Progenitor cell of endocrine pancreas (in vitro differentiated cells): ENCODE measurements at regions not wholly inside any gene's neighbourhood (a gene's known extent, or its start where the extent isn't known, plus 50 kb on each side); places are given as distances from the start of the nearest gene placed in this dataset.
"Not testable (repeated sequence)": the region's sequence is repeated elsewhere in the genome, so short reads cannot be mapped to it uniquely, and the experiment has no call there.

Experiments used
- DNase-seq: peaks from one replicate; pipeline ENCODE4 v3.0.0; 2021; ENCODE audit warnings: low spot score; ENCODE audit not compliant: unreplicated experiment
- H3K27ac Mint-ChIP-seq: 2 replicates; pipeline ENCODE4 v1.8.0; 2021; ENCODE audit warnings: mild to moderate bottlenecking, moderate library complexity, mixed read lengths
- H3K27me3 Mint-ChIP-seq: 2 replicates; pipeline ENCODE4 v1.8.0; 2021; ENCODE audit warnings: mixed read lengths
- H3K36me3 Mint-ChIP-seq: 2 replicates; pipeline ENCODE4 v1.8.0; 2022; ENCODE audit warnings: mixed read lengths; ENCODE audit not compliant: insufficient read depth
- H3K4me1 Mint-ChIP-seq: 2 replicates; pipeline ENCODE4 v1.8.0; 2021; ENCODE audit warnings: low read depth, mixed read lengths
- H3K4me3 Mint-ChIP-seq: 2 replicates; pipeline ENCODE4 v1.8.0; 2021; ENCODE audit warnings: low read depth, mild to moderate bottlenecking, moderate library complexity, mixed read lengths
- H3K9me3 Mint-ChIP-seq: 2 replicates; pipeline ENCODE4 v1.8.0; 2021; ENCODE audit warnings: low read depth, mixed read lengths
- TF ChIP-seq, protein P1 (sequence below): fragments of 200-600 bp; sonication (generic); IDR thresholded peaks from one replicate; pipeline ENCODE4 v1.5.0; 2021; ENCODE audit warnings: antibody characterized with exemption, mild to moderate bottlenecking; ENCODE audit not compliant: unreplicated experiment

DNA sequence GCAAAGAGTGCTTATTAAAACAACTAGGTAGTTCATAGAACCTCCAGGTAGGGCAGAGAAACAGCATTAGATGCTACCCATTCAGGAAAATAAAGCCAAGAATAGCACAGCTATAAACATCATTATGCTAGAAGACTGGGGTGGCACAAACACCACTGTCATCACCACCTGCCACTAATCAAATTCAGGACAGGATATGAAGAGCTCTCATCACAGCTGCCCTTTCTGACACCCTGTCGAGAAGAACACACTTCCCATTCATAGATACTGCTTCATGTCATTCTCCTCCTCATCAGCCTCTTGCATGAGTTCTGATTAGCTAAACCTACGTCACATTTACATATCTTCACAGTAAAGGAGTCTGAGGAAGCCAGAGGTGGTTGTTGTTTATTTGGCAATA is 692.3 kb upstream of the HS3ST1 start:
- H3K4me3 Mint-ChIP-seq: no peak overlapping the region
- no peaks in the 10 kb centered on the region for H3K27me3 Mint-ChIP-seq
- no peaks in the 10 kb centered on the region for H3K36me3 Mint-ChIP-seq

DNA sequence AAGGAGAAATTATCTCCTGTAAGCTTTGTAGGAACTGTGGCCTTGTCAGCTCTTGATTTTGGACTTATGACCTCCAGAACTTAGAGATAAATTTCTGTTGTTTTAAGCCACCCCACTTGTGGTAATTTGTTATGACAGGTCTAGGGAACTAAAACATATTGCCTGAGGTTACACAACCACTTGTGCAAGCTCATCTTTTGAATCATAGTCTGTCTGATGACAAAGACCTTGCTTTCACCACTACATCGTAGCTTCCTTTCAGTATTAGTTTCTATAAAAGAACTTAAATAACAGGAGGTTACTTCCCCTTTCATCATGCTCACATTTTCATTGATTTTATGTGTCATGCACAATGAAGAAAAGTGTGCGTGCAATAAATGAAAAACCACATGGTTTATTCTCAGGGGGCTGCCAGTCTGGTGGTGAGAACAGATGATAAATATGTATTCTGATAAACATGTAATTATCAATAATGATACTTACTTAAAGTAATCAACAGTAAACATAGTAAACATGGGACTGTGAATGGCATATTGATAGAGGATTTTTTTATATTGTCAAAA is 690.0 kb upstream of the HS3ST1 start:
- Mint-ChIP-seq H3K4me3 (no peak overlapping the region), H3K27ac (no peak overlapping the region), H3K36me3 (no peaks in the 10 kb centered on the region), H3K27me3 (no peaks in the 10 kb centered on the region), H3K4me1 (no peaks in the 10 kb centered on the region), H3K9me3 (peaks cover 19% of the 10 kb centered on the region)
- no peak for DNase-seq
- TF ChIP-seq, protein P1, sequence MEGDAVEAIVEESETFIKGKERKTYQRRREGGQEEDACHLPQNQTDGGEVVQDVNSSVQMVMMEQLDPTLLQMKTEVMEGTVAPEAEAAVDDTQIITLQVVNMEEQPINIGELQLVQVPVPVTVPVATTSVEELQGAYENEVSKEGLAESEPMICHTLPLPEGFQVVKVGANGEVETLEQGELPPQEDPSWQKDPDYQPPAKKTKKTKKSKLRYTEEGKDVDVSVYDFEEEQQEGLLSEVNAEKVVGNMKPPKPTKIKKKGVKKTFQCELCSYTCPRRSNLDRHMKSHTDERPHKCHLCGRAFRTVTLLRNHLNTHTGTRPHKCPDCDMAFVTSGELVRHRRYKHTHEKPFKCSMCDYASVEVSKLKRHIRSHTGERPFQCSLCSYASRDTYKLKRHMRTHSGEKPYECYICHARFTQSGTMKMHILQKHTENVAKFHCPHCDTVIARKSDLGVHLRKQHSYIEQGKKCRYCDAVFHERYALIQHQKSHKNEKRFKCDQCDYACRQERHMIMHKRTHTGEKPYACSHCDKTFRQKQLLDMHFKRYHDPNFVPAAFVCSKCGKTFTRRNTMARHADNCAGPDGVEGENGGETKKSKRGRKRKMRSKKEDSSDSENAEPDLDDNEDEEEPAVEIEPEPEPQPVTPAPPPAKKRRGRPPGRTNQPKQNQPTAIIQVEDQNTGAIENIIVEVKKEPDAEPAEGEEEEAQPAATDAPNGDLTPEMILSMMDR: no peak

More for the DNA sequence above, 692.3 kb upstream of the HS3ST1 start:
- peaks cover 7% of the 10 kb centered on the region for H3K9me3 Mint-ChIP-seq
- TF ChIP-seq, protein P1: no peak
- no peaks in the 10 kb centered on the region for H3K4me1 Mint-ChIP-seq
- DNase-seq: no peak
- H3K27ac Mint-ChIP-seq: no peak overlapping the region

DNA sequence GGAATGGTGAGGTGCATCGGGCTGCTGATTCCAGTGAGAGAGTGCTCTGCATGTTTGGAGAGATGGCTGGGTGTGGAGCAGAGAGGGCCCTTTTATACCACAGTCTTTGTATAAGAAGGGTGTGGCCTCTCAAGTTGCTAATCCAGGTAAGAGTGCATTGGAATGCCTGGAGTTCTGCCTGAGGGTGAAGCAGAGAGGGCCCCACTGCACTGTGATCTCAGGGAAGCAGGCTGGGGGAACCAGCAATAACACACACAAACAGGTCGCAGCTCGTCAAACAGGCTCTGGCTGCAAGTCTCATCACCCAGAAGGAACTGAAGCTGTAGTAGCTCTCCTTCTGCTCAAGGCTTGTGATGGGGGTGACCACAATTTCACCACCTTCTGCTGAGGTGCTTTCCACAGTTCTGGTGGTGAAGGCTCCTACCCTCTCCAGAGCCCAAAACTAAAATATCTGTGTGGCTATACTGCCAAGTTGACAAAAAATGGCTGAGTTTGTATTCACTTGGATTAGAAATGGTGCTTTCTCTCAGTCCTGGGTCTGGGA is 687.4 kb upstream of the HS3ST1 start:
- TF ChIP-seq, protein P1: no peak
- DNase-seq: no peak
- Mint-ChIP-seq H3K4me3 (no peak overlapping the region), H3K36me3 (no peaks in the 10 kb centered on the region), H3K4me1 (no peaks in the 10 kb centered on the region), H3K9me3 (peaks cover 44% of the 10 kb centered on the region), H3K27me3 (no peaks in the 10 kb centered on the region), H3K27ac (no peak overlapping the region)

DNA sequence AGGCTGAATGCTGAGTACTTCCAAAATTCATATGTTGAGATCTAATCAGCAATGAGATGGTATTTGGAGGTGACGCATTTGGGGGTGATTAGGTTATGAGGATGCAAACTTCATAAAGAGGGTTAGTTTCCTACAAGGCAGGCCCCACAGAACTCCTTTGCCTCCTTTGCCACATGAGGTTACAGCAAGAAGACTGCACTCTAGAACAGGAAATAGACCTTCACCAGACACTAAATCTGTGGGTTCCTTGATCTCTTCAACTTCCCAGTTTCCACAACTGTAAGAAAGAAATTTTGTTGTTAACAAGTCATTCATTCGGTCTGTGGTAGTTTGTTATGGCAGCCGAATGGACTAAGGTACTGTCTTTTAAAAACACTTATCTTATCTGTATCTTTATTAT is 681.9 kb upstream of the HS3ST1 start:
- no peaks in the 10 kb centered on the region for H3K36me3 Mint-ChIP-seq
- H3K9me3 Mint-ChIP-seq: peaks cover 38% of the 10 kb centered on the region
- H3K4me3 Mint-ChIP-seq: no peak overlapping the region

DNA sequence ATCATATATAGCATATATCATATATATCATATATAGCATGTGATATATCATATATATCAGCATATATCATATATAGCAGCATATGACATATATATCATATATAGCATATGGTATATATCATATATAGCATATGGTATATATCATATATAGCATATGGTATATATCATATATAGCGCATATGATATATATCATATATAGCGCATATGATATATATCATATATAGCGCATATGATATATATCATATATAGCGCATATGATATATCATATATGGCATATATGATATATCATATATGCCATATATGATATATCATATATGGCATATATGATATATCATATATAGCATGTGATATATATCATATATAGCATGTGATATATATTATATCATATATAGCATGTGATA is 680.4 kb upstream of the HS3ST1 start:
- not testable (repeated sequence) for H3K36me3 Mint-ChIP-seq, H3K4me3 Mint-ChIP-seq, H3K27me3 Mint-ChIP-seq, DNase-seq, H3K27ac Mint-ChIP-seq, H3K4me1 Mint-ChIP-seq
- peaks cover 27% of the 10 kb centered on the region for H3K9me3 Mint-ChIP-seq

More for the DNA sequence above, 681.9 kb upstream of the HS3ST1 start:
- Mint-ChIP-seq H3K27ac (no peak overlapping the region), H3K27me3 (no peaks in the 10 kb centered on the region), H3K4me1 (no peaks in the 10 kb centered on the region)
- TF ChIP-seq, protein P1: no peak
- no peak for DNase-seq

DNA sequence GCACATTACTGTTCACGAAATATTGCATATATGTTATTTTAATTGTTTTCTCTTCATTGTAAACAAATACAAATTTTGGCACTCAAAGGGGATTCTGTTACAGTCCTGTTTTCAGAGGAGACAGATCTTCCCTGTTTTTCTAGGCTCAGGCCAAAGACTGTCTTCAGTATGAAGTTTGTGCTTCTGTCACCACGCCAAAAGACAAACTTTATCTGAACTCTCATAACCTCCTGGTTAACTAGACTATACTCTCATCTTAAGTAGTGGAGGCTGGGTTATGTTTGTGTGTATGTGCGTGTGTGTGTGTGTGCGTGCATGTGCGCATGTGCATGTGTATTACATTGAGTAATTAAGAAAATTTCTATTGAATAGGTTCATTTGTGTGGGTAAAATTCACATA is 676.8 kb upstream of the HS3ST1 start:
- no peaks in the 10 kb centered on the region for H3K4me1 Mint-ChIP-seq
- H3K4me3 Mint-ChIP-seq: no peak overlapping the region
- TF ChIP-seq, protein P1: no peak
- no peaks in the 10 kb centered on the region for H3K9me3 Mint-ChIP-seq
- no peaks in the 10 kb centered on the region for H3K27me3 Mint-ChIP-seq
- no peak for DNase-seq
- H3K36me3 Mint-ChIP-seq: no peaks in the 10 kb centered on the region
- no peak overlapping the region for H3K27ac Mint-ChIP-seq

DNA sequence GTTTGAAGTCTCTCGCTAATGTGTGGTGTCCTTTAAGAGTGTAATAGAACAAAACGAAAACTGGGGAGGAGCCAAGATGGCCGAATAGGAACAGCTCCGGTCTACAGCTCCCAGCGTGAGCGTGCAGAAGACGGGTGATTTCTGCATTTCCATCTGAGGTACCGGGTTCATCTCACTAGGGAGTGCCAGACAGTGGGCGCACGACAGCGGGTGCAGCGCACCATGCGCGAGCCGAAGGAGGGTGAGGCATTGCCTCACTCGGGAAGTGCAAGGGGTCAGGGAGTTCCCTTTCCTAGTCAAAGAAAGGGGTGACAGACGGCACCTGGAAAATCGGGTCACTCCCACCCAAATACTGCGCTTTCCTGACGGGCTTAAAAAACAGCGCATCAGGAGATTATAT is 661.2 kb upstream of the HS3ST1 start:
- H3K27me3 Mint-ChIP-seq, H3K36me3 Mint-ChIP-seq, DNase-seq, H3K4me1 Mint-ChIP-seq, H3K4me3 Mint-ChIP-seq, H3K27ac Mint-ChIP-seq: not testable (repeated sequence)
- H3K9me3 Mint-ChIP-seq: peaks cover 21% of the 10 kb centered on the region
